NB4 (cell line): ENCODE measurements at regions not wholly inside any gene's neighbourhood (a gene's known extent, or its start where the extent isn't known, plus 50 kb on each side); places are given as distances from the start of the nearest gene placed in this dataset.

Experiments used
- MYC ChIP-seq: IDR thresholded peaks from 2 replicates; pipeline ENCODE4 v1.6.1; 2011; ENCODE audit warnings: low read depth, low read length
- TF ChIP-seq, protein P1 (sequence below): IDR thresholded peaks from one replicate; pipeline ENCODE4 v1.5.1; 2012; ENCODE audit warnings: low read depth, low read length

DNA sequence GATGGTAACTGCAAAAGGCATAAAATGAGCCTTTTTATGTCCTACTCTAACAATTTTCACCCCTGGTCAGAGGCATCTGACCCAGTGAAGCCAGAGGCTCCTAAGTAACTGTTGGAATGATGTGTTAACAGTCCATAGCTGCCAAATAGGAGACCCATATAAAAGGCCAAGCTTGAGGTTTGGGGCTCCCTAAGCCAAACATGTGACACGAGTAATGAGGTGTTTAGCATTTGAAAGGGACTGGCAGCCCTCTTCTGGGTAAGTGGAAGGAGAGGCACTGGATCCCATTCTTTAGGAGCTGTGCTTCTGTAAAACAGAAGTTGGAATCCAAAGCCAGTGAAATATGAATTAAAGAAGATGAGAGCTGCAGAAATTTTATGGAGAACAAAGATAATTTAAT, 100.6 kb upstream of the PNPLA4 start:
- TF ChIP-seq, protein P1, sequence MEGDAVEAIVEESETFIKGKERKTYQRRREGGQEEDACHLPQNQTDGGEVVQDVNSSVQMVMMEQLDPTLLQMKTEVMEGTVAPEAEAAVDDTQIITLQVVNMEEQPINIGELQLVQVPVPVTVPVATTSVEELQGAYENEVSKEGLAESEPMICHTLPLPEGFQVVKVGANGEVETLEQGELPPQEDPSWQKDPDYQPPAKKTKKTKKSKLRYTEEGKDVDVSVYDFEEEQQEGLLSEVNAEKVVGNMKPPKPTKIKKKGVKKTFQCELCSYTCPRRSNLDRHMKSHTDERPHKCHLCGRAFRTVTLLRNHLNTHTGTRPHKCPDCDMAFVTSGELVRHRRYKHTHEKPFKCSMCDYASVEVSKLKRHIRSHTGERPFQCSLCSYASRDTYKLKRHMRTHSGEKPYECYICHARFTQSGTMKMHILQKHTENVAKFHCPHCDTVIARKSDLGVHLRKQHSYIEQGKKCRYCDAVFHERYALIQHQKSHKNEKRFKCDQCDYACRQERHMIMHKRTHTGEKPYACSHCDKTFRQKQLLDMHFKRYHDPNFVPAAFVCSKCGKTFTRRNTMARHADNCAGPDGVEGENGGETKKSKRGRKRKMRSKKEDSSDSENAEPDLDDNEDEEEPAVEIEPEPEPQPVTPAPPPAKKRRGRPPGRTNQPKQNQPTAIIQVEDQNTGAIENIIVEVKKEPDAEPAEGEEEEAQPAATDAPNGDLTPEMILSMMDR = no peak
- TF ChIP-seq MYC = no peak
